Epithelial cell of proximal tubule (primary cell): ENCODE measurements at regions not wholly inside any gene's neighbourhood (a gene's known extent, or its start where the extent isn't known, plus 50 kb on each side); places are given as distances from the start of the nearest gene placed in this dataset.

ENCODE experiments used
- DNase-seq: peaks from one replicate; pipeline ENCODE4 v3.0.0-alpha.2; 2011; ENCODE audit warnings: low read depth
- H3K4me3 ChIP-seq: 2 replicates; pipeline ENCODE4 v1.5.1; 2011; ENCODE audit warnings: low read depth, mild to moderate bottlenecking, low read length
- CTCF ChIP-seq: conservative IDR thresholded peaks from 2 replicates; pipeline ENCODE4 v1.5.1; 2012; ENCODE audit warnings: low read depth, mild to moderate bottlenecking, low read length

- no peak overlapping the region for H3K4me3 ChIP-seq
- no peak for TF ChIP-seq CTCF
Observed at GRCh38 chr19:30734669-30735068, 362.5 kb downstream of the ZNF536 start.

GRCh38 chr19:30733826-30734550 lies 361.8 kb downstream of the ZNF536 start:
- H3K4me3 ChIP-seq = no peak overlapping the region
- no peak for TF ChIP-seq CTCF

More at GRCh38 chr19:30734669-30735068, 362.5 kb downstream of the ZNF536 start:
- DNase-seq = no peak

GRCh38 chr19:30731591-30731990 lies 359.4 kb downstream of the ZNF536 start:
- H3K4me3 ChIP-seq = no peak overlapping the region
- TF ChIP-seq CTCF = no peak
- no peak for DNase-seq

More at GRCh38 chr19:30733826-30734550, 361.8 kb downstream of the ZNF536 start:
- DNase-seq = no peak

GRCh38 chr19:30729451-30729850 lies 357.3 kb downstream of the ZNF536 start:
- TF ChIP-seq CTCF = no peak
- no peak for DNase-seq
- no peak overlapping the region for H3K4me3 ChIP-seq

- no peak overlapping the region for H3K4me3 ChIP-seq
- no peak for TF ChIP-seq CTCF
- no peak for DNase-seq
Observed at GRCh38 chr19:30722761-30723160, 350.6 kb downstream of the ZNF536 start.

- no peak overlapping the region for H3K4me3 ChIP-seq
- TF ChIP-seq CTCF = no peak
- no peak for DNase-seq
Observed at GRCh38 chr19:30722186-30722585, 350.0 kb downstream of the ZNF536 start.

GRCh38 chr19:30719999-30720345 lies 347.8 kb downstream of the ZNF536 start:
- H3K4me3 ChIP-seq = peak overlapping the region; percentile 45
- TF ChIP-seq CTCF = no peak
- DNase-seq = no peak
